ENCODE measurements at regions not wholly inside any gene's neighbourhood (a gene's known extent, or its start where the extent isn't known, plus 50 kb on each side); places are given as distances from the start of the nearest gene placed in this dataset.
A peak's percentile ranks its signal among the peaks of the same experiment; 100 is the strongest.

- no peak for ATAC-seq
- FAIRE-seq: no peak
- H3K27ac ChIP-seq: no peak overlapping the region
- H3K4me3 ChIP-seq: no peak overlapping the region
- H3K4me2 ChIP-seq: no peak overlapping the region
- no peak for DNase-seq (ENCODE audit: low read depth in 1 of 2, low spot score in 1 of 2)
- H3K9me3 ChIP-seq: no peaks in the 10 kb centered on the region
- CTCF ChIA-PET: no interaction called here
- peaks cover 16% of the 10 kb centered on the region for H3K4me1 ChIP-seq
- TF ChIP-seq USF2 (IDR thresholded peaks at IDR 0.05): no peak
- TF ChIP-seq HEYL (CRISPR knock-in tag; IDR thresholded peaks at IDR 0.05): no peak
- no peak for TF ChIP-seq RAD21 (conservative IDR thresholded peaks at IDR 0.05 in 1 of 2, IDR thresholded peaks at IDR 0.05 in 1 of 2)
- no peak for TF ChIP-seq PBX3 (IDR thresholded peaks at IDR 0.05)
- TF ChIP-seq FOSB (CRISPR knock-in tag; IDR thresholded peaks at IDR 0.05): no peak
- TF ChIP-seq NPAS2 (CRISPR knock-in tag; IDR thresholded peaks at IDR 0.05; ENCODE audit: borderline replicate concordance): no peak
- TF ChIP-seq HOXB5 (CRISPR knock-in tag; IDR thresholded peaks at IDR 0.05): no peak
- no peak for TF ChIP-seq HMGXB4 (CRISPR knock-in tag; IDR thresholded peaks at IDR 0.05; ENCODE audit: borderline replicate concordance)
- TF ChIP-seq EHMT2 (IDR thresholded peaks at IDR 0.05; ENCODE audit: low read depth): no peak
- TF ChIP-seq TP53 (CRISPR knock-in tag; IDR thresholded peaks at IDR 0.05): no peak
- no peak for TF ChIP-seq MAX (IDR thresholded peaks at IDR 0.05)
- no peak for TF ChIP-seq FOXS1 (CRISPR knock-in tag; IDR thresholded peaks at IDR 0.05)
- no peak for TF ChIP-seq SREBF2 (IDR thresholded peaks at IDR 0.05)
- TF ChIP-seq CBX2 (IDR thresholded peaks at IDR 0.05; ENCODE audit: borderline replicate concordance, low read depth): no peak
- no peak for TF ChIP-seq BHLHE40 (IDR thresholded peaks at IDR 0.05; ENCODE audit: low read depth, low read length)
- no peak for TF ChIP-seq EP300 (IDR thresholded peaks at IDR 0.05)
- POLR2A ChIA-PET: no interaction called here
- 68% methylated on average over 1 of the region's 1 CpG for WGBS (ENCODE audit: missing lambda C conversion rate)
Measured at GRCh38 chr2:226217191-226217590, 582.4 kb downstream of the IRS1 start.

GRCh38 chr2:226216575-226216974 lies 583.0 kb downstream of the IRS1 start:
- POLR2A ChIA-PET: no interaction called here
- CTCF ChIA-PET: interaction anchor here (1.1 kb wide), 1 partner anchor 327 kb away, joined by 3 read pairs; no protein-coding TSS in a partner anchor
- no peak for ATAC-seq
- DNase-seq (ENCODE audit: low read depth in 1 of 2, low spot score in 1 of 2): no peak
- no peaks in the 10 kb centered on the region for H3K9me3 ChIP-seq
- 94% methylated on average over 6 of the region's 6 CpGs for WGBS (ENCODE audit: missing lambda C conversion rate)
- no peak overlapping the region for H3K4me3 ChIP-seq
- H3K4me1 ChIP-seq: peaks cover 23% of the 10 kb centered on the region
- peak overlapping the region in 1 of 2 experiments; percentile 43; a peak in 1 of 6 replicates for H3K27ac ChIP-seq
- TF ChIP-seq GATA3 (IDR thresholded peaks at IDR 0.05; ENCODE audit: borderline replicate concordance): no peak
- no peak for TF ChIP-seq HMGXB4 (CRISPR knock-in tag; IDR thresholded peaks at IDR 0.05; ENCODE audit: borderline replicate concordance)
- TF ChIP-seq FOXS1 (CRISPR knock-in tag; IDR thresholded peaks at IDR 0.05): no peak
- TF ChIP-seq PHF8 (IDR thresholded peaks at IDR 0.05; ENCODE audit: borderline replicate concordance, low read depth): no peak
- no peak for TF ChIP-seq EHMT2 (IDR thresholded peaks at IDR 0.05; ENCODE audit: low read depth)
- no peak for TF ChIP-seq PBX3 (IDR thresholded peaks at IDR 0.05)
- no peak for TF ChIP-seq RARB (CRISPR knock-in tag; IDR thresholded peaks at IDR 0.05)
- TF ChIP-seq SMC3 (IDR thresholded peaks at IDR 0.05): no peak
- no peak for TF ChIP-seq MAZ (IDR thresholded peaks at IDR 0.05; ENCODE audit: borderline replicate concordance, low read depth, low read length)
- no peak for FAIRE-seq
- H3K4me2 ChIP-seq: no peak overlapping the region

All from A549 (cell line).